ENCODE measurements at regions not wholly inside any gene's neighbourhood (a gene's known extent, or its start where the extent isn't known, plus 50 kb on each side); places are given as distances from the start of the nearest gene placed in this dataset.

DNA sequence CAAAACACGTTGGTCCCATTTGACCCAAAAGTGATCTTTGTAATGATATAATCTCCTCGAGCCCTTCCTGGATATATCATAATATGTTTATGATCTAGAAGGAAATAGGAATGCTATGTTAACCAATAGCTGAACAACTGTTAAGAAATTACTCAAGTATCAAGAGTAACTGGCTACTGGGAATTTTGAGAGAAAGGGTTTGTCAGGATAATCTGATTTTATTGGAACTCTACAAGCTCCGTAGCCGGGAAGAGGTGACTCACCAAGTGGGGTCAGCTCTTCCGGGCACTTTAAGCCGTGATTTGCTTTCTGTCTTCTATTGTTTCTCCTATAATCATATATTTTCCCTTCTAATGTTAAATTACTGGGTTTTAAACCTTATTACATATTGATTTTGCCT, 250.5 kb upstream of the POGK start:
- no peaks in the 10 kb centered on the region for H3K4me1 ChIP-seq
- TF ChIP-seq, protein P1, sequence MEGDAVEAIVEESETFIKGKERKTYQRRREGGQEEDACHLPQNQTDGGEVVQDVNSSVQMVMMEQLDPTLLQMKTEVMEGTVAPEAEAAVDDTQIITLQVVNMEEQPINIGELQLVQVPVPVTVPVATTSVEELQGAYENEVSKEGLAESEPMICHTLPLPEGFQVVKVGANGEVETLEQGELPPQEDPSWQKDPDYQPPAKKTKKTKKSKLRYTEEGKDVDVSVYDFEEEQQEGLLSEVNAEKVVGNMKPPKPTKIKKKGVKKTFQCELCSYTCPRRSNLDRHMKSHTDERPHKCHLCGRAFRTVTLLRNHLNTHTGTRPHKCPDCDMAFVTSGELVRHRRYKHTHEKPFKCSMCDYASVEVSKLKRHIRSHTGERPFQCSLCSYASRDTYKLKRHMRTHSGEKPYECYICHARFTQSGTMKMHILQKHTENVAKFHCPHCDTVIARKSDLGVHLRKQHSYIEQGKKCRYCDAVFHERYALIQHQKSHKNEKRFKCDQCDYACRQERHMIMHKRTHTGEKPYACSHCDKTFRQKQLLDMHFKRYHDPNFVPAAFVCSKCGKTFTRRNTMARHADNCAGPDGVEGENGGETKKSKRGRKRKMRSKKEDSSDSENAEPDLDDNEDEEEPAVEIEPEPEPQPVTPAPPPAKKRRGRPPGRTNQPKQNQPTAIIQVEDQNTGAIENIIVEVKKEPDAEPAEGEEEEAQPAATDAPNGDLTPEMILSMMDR (IDR thresholded peaks at IDR 0.05): no peak
- no peak for TF ChIP-seq POLR2AphosphoS5 (IDR thresholded peaks at IDR 0.05)
- no peak for TF ChIP-seq EP300 (IDR thresholded peaks at IDR 0.05)
- no peak for TF ChIP-seq POLR2A (IDR thresholded peaks at IDR 0.05)
- H3K9me3 ChIP-seq: no peaks in the 10 kb centered on the region
- H3K27me3 ChIP-seq: no peaks in the 10 kb centered on the region
- no peak overlapping the region for H3K27ac ChIP-seq
- no peak overlapping the region for H3K4me3 ChIP-seq
- no peak for DNase-seq (ENCODE audit: low spot score in 2 of 2)
- 84% methylated on average over 6 of the region's 6 CpGs for WGBS
- H3K36me3 ChIP-seq: no peaks in the 10 kb centered on the region

- Histone ChIP-seq H3K36me3 (no peaks in the 10 kb centered on the region), H3K27me3 (no peaks in the 10 kb centered on the region), H3K4me1 (no peaks in the 10 kb centered on the region), H3K9me3 (no peaks in the 10 kb centered on the region), H3K27ac (no peak overlapping the region), H3K4me3 (no peak overlapping the region)
- 96% methylated on average over 2 of the region's 2 CpGs for WGBS
- TF ChIP-seq, protein P1 (IDR thresholded peaks at IDR 0.05): no peak
- TF ChIP-seq POLR2A (IDR thresholded peaks at IDR 0.05) (no peak), POLR2AphosphoS5 (IDR thresholded peaks at IDR 0.05) (no peak), EP300 (IDR thresholded peaks at IDR 0.05) (no peak)
- no peak for DNase-seq (ENCODE audit: low spot score in 2 of 2)
Measured at GRCh38 chr1:166590161-166590560, 249.1 kb upstream of the POGK start.

DNA sequence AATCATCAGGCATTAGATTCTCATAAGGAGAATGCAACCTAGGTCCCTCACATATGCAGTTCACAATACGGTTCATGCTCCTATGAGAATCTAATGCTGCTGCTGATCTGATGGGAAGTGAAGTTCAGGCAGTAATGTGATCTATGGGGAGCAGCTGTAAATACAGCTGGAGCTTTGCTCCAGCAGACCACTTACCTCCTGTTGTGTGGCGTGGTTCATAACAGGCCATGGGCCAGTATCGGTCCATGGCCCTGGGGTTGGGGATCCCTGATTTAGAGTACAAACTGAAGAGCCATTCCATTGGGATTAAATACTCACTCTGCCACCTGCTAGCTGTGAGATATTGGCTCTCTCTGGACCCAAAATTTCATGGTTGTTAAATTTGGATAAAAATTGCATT, 244.6 kb upstream of the POGK start:
- H3K27ac ChIP-seq: no peak overlapping the region
- no peaks in the 10 kb centered on the region for H3K9me3 ChIP-seq
- no peaks in the 10 kb centered on the region for H3K4me1 ChIP-seq
- no peaks in the 10 kb centered on the region for H3K36me3 ChIP-seq
- 84% methylated on average over 3 of the region's 3 CpGs for WGBS
- no peak for DNase-seq (ENCODE audit: low spot score in 2 of 2)
- H3K27me3 ChIP-seq: no peaks in the 10 kb centered on the region
- TF ChIP-seq POLR2AphosphoS5 (IDR thresholded peaks at IDR 0.05): no peak
- TF ChIP-seq POLR2A (IDR thresholded peaks at IDR 0.05): no peak
- TF ChIP-seq, protein P1 (IDR thresholded peaks at IDR 0.05): no peak
- TF ChIP-seq EP300 (IDR thresholded peaks at IDR 0.05): no peak
- no peak overlapping the region for H3K4me3 ChIP-seq

GRCh38 chr1:166597516-166597915, 241.8 kb upstream of the POGK start:
- no peak for DNase-seq (ENCODE audit: low spot score in 2 of 2)

DNA sequence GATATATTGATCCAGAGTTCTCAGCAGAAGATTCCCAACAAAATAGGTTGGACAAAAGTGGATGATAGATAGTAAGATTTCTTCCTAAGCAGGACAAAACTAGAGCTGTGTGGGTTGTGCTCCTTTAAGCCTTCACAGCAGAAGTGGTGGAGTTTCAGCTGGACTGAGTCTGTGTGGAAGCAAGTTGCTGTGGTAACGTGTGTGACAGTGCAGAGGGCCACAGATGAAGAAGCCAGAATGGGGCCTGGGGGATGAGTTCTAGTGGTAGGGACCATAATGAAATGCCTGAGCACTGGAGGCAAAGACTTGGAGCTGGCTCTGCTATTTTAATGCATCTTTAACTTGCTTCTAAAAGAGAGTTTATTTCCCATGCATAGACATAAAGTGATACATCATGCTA, 238.7 kb upstream of the POGK start:
- 38% methylated on average over 1 of the region's 1 CpG for WGBS
- Histone ChIP-seq H3K4me1 (no peaks in the 10 kb centered on the region), H3K36me3 (no peaks in the 10 kb centered on the region), H3K27ac (no peak overlapping the region), H3K27me3 (no peaks in the 10 kb centered on the region), H3K4me3 (no peak overlapping the region), H3K9me3 (no peaks in the 10 kb centered on the region)
- no peak for DNase-seq (ENCODE audit: low spot score in 2 of 2)
- TF ChIP-seq EP300 (IDR thresholded peaks at IDR 0.05) (no peak), POLR2A (IDR thresholded peaks at IDR 0.05) (no peak)
- TF ChIP-seq, protein P1 (IDR thresholded peaks at IDR 0.05): no peak

More at GRCh38 chr1:166597516-166597915, 241.8 kb upstream of the POGK start:
- Histone ChIP-seq H3K9me3 (no peaks in the 10 kb centered on the region), H3K4me3 (no peak overlapping the region), H3K27me3 (no peaks in the 10 kb centered on the region), H3K27ac (no peak overlapping the region), H3K36me3 (no peaks in the 10 kb centered on the region), H3K4me1 (no peaks in the 10 kb centered on the region)
- TF ChIP-seq EP300 (IDR thresholded peaks at IDR 0.05) (no peak), POLR2AphosphoS5 (IDR thresholded peaks at IDR 0.05) (no peak), POLR2A (IDR thresholded peaks at IDR 0.05) (no peak)
- TF ChIP-seq, protein P1 (IDR thresholded peaks at IDR 0.05): no peak
